HCT116 (cell line): ENCODE measurements at regions not wholly inside any gene's neighbourhood (a gene's known extent, or its start where the extent isn't known, plus 50 kb on each side); places are given as distances from the start of the nearest gene placed in this dataset.

Experiments
- CEBPB ChIP-seq: IDR thresholded peaks from 2 replicates; pipeline ENCODE4 v1.6.1; 2012; ENCODE audit warnings: low read depth
- EGR1 ChIP-seq: IDR thresholded peaks from 2 replicates; pipeline ENCODE4 v1.6.1; 2012; ENCODE audit warnings: low read depth
- EZH2 ChIP-seq: fragments of 200-600 bp; sonication (generic); IDR thresholded peaks from 2 replicates; pipeline ENCODE4 v1.6.1; 2017; ENCODE audit warnings: antibody characterized with exemption, mixed run types
- POLR2A ChIP-seq: IDR thresholded peaks from 2 replicates; pipeline ENCODE4 v1.7.0; 2011; ENCODE audit warnings: borderline replicate concordance; ENCODE audit not compliant: insufficient read depth, insufficient read length; ENCODE audit errors: extremely low read depth
- POLR2AphosphoS5 ChIP-seq: IDR thresholded peaks from 2 replicates; pipeline ENCODE4 v1.6.1; 2011; ENCODE audit warnings: mild to moderate bottlenecking, low read depth, low read length, moderate library complexity
- RAD21 ChIP-seq: IDR thresholded peaks from 2 replicates; pipeline ENCODE4 v1.6.1; 2012; ENCODE audit warnings: low read depth, mild to moderate bottlenecking
- REST ChIP-seq: IDR thresholded peaks from 2 replicates; pipeline ENCODE4 v1.6.1; 2012; ENCODE audit warnings: low read depth
- SIN3A ChIP-seq: IDR thresholded peaks from 2 replicates; pipeline ENCODE4 v1.6.1; 2012; ENCODE audit warnings: low read depth
- TF ChIP-seq, protein P1 (sequence below), 3 experiments: fragments of 200-600 bp in 1 of 3; sonication (generic) in 1 of 3; IDR thresholded peaks in 2 of 3; conservative IDR thresholded peaks in 1 of 3; 2 replicates each; pipeline ENCODE4 v1.5.1; 2012 to 2017; ENCODE audit warnings: low read depth in 2 of 3, low read length in 2 of 3, antibody characterized with exemption in 1 of 3, borderline replicate concordance in 1 of 3, control low read depth in 1 of 3, mild to moderate bottlenecking in 1 of 3, mixed read lengths in 1 of 3, mixed run types in 1 of 3, moderate library complexity in 1 of 3; ENCODE audit not compliant: insufficient read depth in 1 of 3
- TF ChIP-seq, protein P2 (sequence below): IDR thresholded peaks from 2 replicates; pipeline ENCODE4 v1.6.1; 2012
- TF ChIP-seq, protein P3 (sequence below): IDR thresholded peaks from 2 replicates; pipeline ENCODE4 v1.6.1; 2011; ENCODE audit warnings: mild to moderate bottlenecking, low read length, moderate library complexity; ENCODE audit not compliant: insufficient replicate concordance; ENCODE audit errors: extremely low read depth

DNA sequence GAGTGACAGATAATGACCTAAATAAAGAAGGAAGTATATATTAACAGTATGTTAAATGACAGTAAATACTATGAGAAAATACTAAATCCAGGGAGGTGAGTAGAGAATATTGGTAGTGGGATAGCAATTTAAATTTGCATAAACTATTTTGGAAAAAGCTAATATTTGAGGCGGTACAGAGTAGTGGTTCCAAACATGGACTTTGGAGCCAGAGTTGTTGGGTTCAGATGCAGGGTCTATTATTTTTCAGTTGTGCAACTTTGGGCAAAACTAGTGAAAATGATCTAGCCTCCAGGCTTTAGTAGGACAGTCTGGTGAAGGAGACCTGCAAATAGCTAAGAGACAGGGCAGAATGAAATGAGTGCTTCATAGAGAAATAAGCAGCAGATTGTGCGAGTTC lies 84.8 kb upstream of the SOX3 start:
- TF ChIP-seq RAD21 (no peak), EGR1 (no peak), POLR2A (no peak), EZH2 (no peak), SIN3A (no peak), CEBPB (no peak), POLR2AphosphoS5 (no peak), REST (no peak)
- TF ChIP-seq, protein P1, sequence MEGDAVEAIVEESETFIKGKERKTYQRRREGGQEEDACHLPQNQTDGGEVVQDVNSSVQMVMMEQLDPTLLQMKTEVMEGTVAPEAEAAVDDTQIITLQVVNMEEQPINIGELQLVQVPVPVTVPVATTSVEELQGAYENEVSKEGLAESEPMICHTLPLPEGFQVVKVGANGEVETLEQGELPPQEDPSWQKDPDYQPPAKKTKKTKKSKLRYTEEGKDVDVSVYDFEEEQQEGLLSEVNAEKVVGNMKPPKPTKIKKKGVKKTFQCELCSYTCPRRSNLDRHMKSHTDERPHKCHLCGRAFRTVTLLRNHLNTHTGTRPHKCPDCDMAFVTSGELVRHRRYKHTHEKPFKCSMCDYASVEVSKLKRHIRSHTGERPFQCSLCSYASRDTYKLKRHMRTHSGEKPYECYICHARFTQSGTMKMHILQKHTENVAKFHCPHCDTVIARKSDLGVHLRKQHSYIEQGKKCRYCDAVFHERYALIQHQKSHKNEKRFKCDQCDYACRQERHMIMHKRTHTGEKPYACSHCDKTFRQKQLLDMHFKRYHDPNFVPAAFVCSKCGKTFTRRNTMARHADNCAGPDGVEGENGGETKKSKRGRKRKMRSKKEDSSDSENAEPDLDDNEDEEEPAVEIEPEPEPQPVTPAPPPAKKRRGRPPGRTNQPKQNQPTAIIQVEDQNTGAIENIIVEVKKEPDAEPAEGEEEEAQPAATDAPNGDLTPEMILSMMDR (IDR thresholded peaks at IDR 0.05 in 2 of 3, conservative IDR thresholded peaks at IDR 0.05 in 1 of 3; ENCODE audit: borderline replicate concordance in 1 of 3, insufficient read depth in 1 of 3, low read depth in 2 of 3, low read length in 2 of 3): no peak
- TF ChIP-seq, protein P2, sequence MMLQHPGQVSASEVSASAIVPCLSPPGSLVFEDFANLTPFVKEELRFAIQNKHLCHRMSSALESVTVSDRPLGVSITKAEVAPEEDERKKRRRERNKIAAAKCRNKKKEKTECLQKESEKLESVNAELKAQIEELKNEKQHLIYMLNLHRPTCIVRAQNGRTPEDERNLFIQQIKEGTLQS: no peak
- TF ChIP-seq, protein P3, sequence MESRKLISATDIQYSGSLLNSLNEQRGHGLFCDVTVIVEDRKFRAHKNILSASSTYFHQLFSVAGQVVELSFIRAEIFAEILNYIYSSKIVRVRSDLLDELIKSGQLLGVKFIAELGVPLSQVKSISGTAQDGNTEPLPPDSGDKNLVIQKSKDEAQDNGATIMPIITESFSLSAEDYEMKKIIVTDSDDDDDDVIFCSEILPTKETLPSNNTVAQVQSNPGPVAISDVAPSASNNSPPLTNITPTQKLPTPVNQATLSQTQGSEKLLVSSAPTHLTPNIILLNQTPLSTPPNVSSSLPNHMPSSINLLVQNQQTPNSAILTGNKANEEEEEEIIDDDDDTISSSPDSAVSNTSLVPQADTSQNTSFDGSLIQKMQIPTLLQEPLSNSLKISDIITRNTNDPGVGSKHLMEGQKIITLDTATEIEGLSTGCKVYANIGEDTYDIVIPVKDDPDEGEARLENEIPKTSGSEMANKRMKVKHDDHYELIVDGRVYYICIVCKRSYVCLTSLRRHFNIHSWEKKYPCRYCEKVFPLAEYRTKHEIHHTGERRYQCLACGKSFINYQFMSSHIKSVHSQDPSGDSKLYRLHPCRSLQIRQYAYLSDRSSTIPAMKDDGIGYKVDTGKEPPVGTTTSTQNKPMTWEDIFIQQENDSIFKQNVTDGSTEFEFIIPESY: no peak
